ENCODE measurements at regions not wholly inside any gene's neighbourhood (a gene's known extent, or its start where the extent isn't known, plus 50 kb on each side); places are given as distances from the start of the nearest gene placed in this dataset.

GRCh38 chr4:152185786-152186550 lies 349.9 kb downstream of the FBXW7 start:
- H3K4me1 ChIP-seq (ENCODE audit: control insufficient read depth, insufficient read depth, low read length) = peaks cover 23% of the 10 kb centered on the region
- H3K27me3 ChIP-seq (replicated peaks in 1 of 2; ENCODE audit: control insufficient read depth in 2 of 2, insufficient read depth in 2 of 2, low read length in 1 of 2) = no peaks in the 10 kb centered on the region
- H3K27ac ChIP-seq (ENCODE audit: control insufficient read depth, insufficient read depth) = no peak overlapping the region
- ATAC-seq = no peak
- H2AFZ ChIP-seq (ENCODE audit: control insufficient read depth, low read depth, low read length) = no peak overlapping the region
- no TSS peak for BruUV-seq (replicated peaks)
- no peaks in the 10 kb centered on the region for H3K36me3 ChIP-seq (ENCODE audit: control insufficient read depth in 2 of 2, insufficient read depth in 2 of 2, low read length in 1 of 2)
- no peak for FAIRE-seq
- ChIA-PET POLR2A (interaction anchor here (0.6 kb wide), 1 partner anchor 47 kb away, joined by 9 read pairs; no protein-coding TSS in a partner anchor), CTCF (no interaction called here), SMC1A (ENCODE audit: uncharacterized antibody, unreplicated experiment) (interaction anchor here (0.7 to 1.5 kb wide), 3 partner anchors 43 to 102 kb away, joined by 3 to 7 read pairs (median 3); no protein-coding TSS in a partner anchor), RAD21 (ENCODE audit: unreplicated experiment) (no interaction called here)
- 69% methylated on average over 8 of the region's 8 CpGs for WGBS (ENCODE audit: insufficient coverage, insufficient replicate concordance, low lambda C conversion rate, missing lambda C conversion rate)
- no peak overlapping the region for H3K4me3 ChIP-seq
- no peaks in the 10 kb centered on the region for H3K79me2 ChIP-seq (ENCODE audit: control insufficient read depth, insufficient read depth, low read length)
- no peak overlapping the region for H3K9ac ChIP-seq (ENCODE audit: control insufficient read depth, insufficient read depth, low read length)
- no peak overlapping the region for H3K4me2 ChIP-seq (ENCODE audit: control insufficient read depth, insufficient read depth)
- TF ChIP-seq IRF5 (IDR thresholded peaks at IDR 0.05; ENCODE audit: borderline replicate concordance) (no peak), CBFB (IDR thresholded peaks at IDR 0.05; ENCODE audit: low read depth) (no peak), TARDBP (IDR thresholded peaks at IDR 0.05; ENCODE audit: borderline replicate concordance) (no peak)
- H4K20me1 ChIP-seq (ENCODE audit: control insufficient read depth, insufficient read depth) = no peaks in the 10 kb centered on the region
- DNase-seq (ENCODE audit: low read depth, low spot score) = no peak
- intact Hi-C loops (cut with micrococcal nuclease; ENCODE audit: unreplicated experiment) (no loop called here), in situ Hi-C loops (cut with MboI) (no loop called here)
- H3K9me3 ChIP-seq (replicated peaks; ENCODE audit: control insufficient read depth, insufficient read depth, low read length) = no peaks in the 10 kb centered on the region

- FAIRE-seq (no peak), DNase-seq (ENCODE audit: low read depth, low spot score) (no peak), ATAC-seq (no peak)
- SMC1A ChIA-PET (ENCODE audit: uncharacterized antibody, unreplicated experiment) = no interaction called here
- Histone ChIP-seq H3K4me3 (no peak overlapping the region), H3K79me2 (ENCODE audit: control insufficient read depth, insufficient read depth, low read length) (no peaks in the 10 kb centered on the region), H4K20me1 (ENCODE audit: control insufficient read depth, insufficient read depth) (no peaks in the 10 kb centered on the region), H3K36me3 (ENCODE audit: control insufficient read depth in 2 of 2, insufficient read depth in 2 of 2, low read length in 1 of 2) (no peaks in the 10 kb centered on the region), H2AFZ (ENCODE audit: control insufficient read depth, low read depth, low read length) (no peak overlapping the region), H3K9ac (ENCODE audit: control insufficient read depth, insufficient read depth, low read length) (no peak overlapping the region), H3K27ac (ENCODE audit: control insufficient read depth, insufficient read depth) (no peak overlapping the region), H3K9me3 (replicated peaks; ENCODE audit: control insufficient read depth, insufficient read depth, low read length) (no peaks in the 10 kb centered on the region), H3K4me2 (ENCODE audit: control insufficient read depth, insufficient read depth) (no peak overlapping the region), H3K27me3 (replicated peaks in 1 of 2; ENCODE audit: control insufficient read depth in 2 of 2, insufficient read depth in 2 of 2, low read length in 1 of 2) (no peaks in the 10 kb centered on the region), H3K4me1 (ENCODE audit: control insufficient read depth, insufficient read depth, low read length) (no peaks in the 10 kb centered on the region)
- intact Hi-C loops (cut with micrococcal nuclease; ENCODE audit: unreplicated experiment) (loop anchor here (5.0 kb wide), 1 partner anchor 379 kb away; no protein-coding TSS in a partner anchor), in situ Hi-C loops (cut with MboI) (no loop called here)
- RAD21 ChIA-PET (ENCODE audit: unreplicated experiment) = no interaction called here
- POLR2A ChIA-PET = no interaction called here
- 66% methylated on average over 7 of the region's 7 CpGs for WGBS (ENCODE audit: insufficient coverage, insufficient replicate concordance, low lambda C conversion rate, missing lambda C conversion rate)
- TF ChIP-seq PBX3 (IDR thresholded peaks at IDR 0.05; ENCODE audit: insufficient replicate concordance, low read depth, low read length) = no peak
- no peak for TF ChIP-seq PKNOX1 (IDR thresholded peaks at IDR 0.05)
- no peak for TF ChIP-seq MXI1 (IDR thresholded peaks at IDR 0.05; ENCODE audit: low read depth, low read length)
- no peak for TF ChIP-seq RB1 (IDR thresholded peaks at IDR 0.05; ENCODE audit: borderline replicate concordance)
- TF ChIP-seq PML (IDR thresholded peaks at IDR 0.05; ENCODE audit: low read length) = no peak
- TF ChIP-seq NKRF (conservative IDR thresholded peaks at IDR 0.05) = no peak
- TF ChIP-seq IRF3 (IDR thresholded peaks at IDR 0.05) = no peak
- BruUV-seq (replicated peaks) = no TSS peak
- CTCF ChIA-PET = no interaction called here
Observed at GRCh38 chr4:152181150-152181549, 354.7 kb downstream of the FBXW7 start.

All from GM12878 (cell line).